Sigmoid colon (tissue), 6 donors: ENCODE measurements at regions not wholly inside any gene's neighbourhood (a gene's known extent, or its start where the extent isn't known, plus 50 kb on each side); places are given as distances from the start of the nearest gene placed in this dataset.

Source experiments
- DNase-seq: peaks from one replicate; pipeline ENCODE4 v3.0.0-alpha.2; 2019
- H3K27ac ChIP-seq, 4 donors: fragments of 200-600 bp; sonication (generic); one replicate each; pipeline ENCODE4 v1.5.1; 2016 to 2019; ENCODE audit warnings: mild to moderate bottlenecking in 1 of 4
- H3K27me3 ChIP-seq, 3 donors: fragments of 200-600 bp; sonication (generic); one replicate each; pipeline ENCODE4 v1.5.1; 2019; ENCODE audit warnings: mild to moderate bottlenecking in 1 of 3
- H3K36me3 ChIP-seq, 4 donors: fragments of 200-600 bp; sonication (generic); one replicate each; pipeline ENCODE4 v1.5.1; 2016 to 2019
- H3K4me1 ChIP-seq, 4 donors: fragments of 200-600 bp; sonication (generic); one replicate each; pipeline ENCODE4 v1.5.1; 2017 to 2019
- H3K4me3 ChIP-seq, 4 donors: fragments of 200-600 bp; sonication (generic); one replicate each; pipeline ENCODE4 v1.5.1; 2017 to 2019; ENCODE audit warnings: mild to moderate bottlenecking in 2 of 4, moderate library complexity in 1 of 4
- H3K9me3 ChIP-seq, 4 donors: fragments of 200-600 bp in 3 of 4; sonication (generic) in 3 of 4; one replicate each; pipeline versions ENCODE4 v1.5.1 to v1.6.1; 2013 to 2019
- EP300 ChIP-seq, 4 donors: sonication (generic); formaldehyde crosslinking; IDR thresholded peaks; one replicate each; pipeline ENCODE4 v1.6.1; 2017; ENCODE audit warnings: antibody characterized with exemption in 4 of 4
- POLR2A ChIP-seq, 2 donors: fragments of 450-650 bp; IDR thresholded peaks; one replicate each; pipeline ENCODE4 v1.6.1; 2016; ENCODE audit warnings: antibody characterized with exemption in 2 of 2, mild to moderate bottlenecking in 2 of 2, moderate library complexity in 2 of 2
- POLR2AphosphoS5 ChIP-seq, 4 donors: sonication (generic); formaldehyde crosslinking; IDR thresholded peaks; one replicate each; pipeline ENCODE4 v1.6.1; 2017; ENCODE audit warnings: antibody characterized with exemption in 4 of 4
- WGBS, 2 donors: extraction: QIAGEN DNeasy Blood & Tissue Kit; methylation state at CpG; one replicate each; pipeline ENCODE4 v1.1.7; 2013; 5-methylcytosine and 5-hydroxymethylcytosine counted together
- intact Hi-C: fragments of 100-400 bp; cut with DNase I; formaldehyde crosslinking; loops from one replicate; pipeline ENCODE4 v1.15.1; 2023
- TF ChIP-seq, protein P1 (sequence below), 4 experiments: fragments of 450-650 bp in 3 of 4; fragments of 200-600 bp in 1 of 4; IDR thresholded peaks; one replicate each; pipeline ENCODE4 v1.5.1; 2016 to 2019; ENCODE audit warnings: antibody characterized with exemption in 4 of 4, mild to moderate bottlenecking in 3 of 4, moderate library complexity in 2 of 4
- donor health status: healthy with polysubstance abuse.
- donor health status: healthy.

DNA sequence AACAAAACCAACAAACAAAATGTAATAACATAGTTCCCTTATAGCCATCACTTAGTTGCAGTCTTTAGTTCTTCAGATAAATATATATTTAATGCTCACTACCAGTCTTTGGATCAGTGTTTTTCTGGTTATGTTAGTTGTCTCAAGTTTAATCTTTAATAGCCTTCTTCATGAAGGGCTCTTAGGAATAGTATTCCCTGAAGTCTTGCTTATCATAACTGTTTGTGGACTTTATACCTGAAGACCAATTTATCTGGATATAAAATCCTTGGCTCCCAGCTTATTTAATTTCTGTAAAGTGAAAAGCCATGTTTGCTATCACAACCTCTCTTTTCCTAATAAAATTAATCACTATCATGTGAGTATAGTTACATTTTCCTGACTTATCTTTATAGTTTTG, 379.7 kb downstream of the ARL6IP6 start:
- DNase-seq = no peak
- intact Hi-C loops = no loop called here
- peaks cover 0 to 32% (median 21%) of the 10 kb centered on the region in 4 donors for H3K4me1 ChIP-seq
- no peaks in the 10 kb centered on the region for H3K9me3 ChIP-seq
- no peaks in the 10 kb centered on the region for H3K27me3 ChIP-seq
- H3K36me3 ChIP-seq = no peaks in the 10 kb centered on the region
- H3K4me3 ChIP-seq = no peak overlapping the region
- no peak overlapping the region for H3K27ac ChIP-seq
- no peak for TF ChIP-seq POLR2AphosphoS5 (IDR thresholded peaks at IDR 0.05)
- TF ChIP-seq POLR2A (IDR thresholded peaks at IDR 0.05) = no peak
- TF ChIP-seq, protein P1, sequence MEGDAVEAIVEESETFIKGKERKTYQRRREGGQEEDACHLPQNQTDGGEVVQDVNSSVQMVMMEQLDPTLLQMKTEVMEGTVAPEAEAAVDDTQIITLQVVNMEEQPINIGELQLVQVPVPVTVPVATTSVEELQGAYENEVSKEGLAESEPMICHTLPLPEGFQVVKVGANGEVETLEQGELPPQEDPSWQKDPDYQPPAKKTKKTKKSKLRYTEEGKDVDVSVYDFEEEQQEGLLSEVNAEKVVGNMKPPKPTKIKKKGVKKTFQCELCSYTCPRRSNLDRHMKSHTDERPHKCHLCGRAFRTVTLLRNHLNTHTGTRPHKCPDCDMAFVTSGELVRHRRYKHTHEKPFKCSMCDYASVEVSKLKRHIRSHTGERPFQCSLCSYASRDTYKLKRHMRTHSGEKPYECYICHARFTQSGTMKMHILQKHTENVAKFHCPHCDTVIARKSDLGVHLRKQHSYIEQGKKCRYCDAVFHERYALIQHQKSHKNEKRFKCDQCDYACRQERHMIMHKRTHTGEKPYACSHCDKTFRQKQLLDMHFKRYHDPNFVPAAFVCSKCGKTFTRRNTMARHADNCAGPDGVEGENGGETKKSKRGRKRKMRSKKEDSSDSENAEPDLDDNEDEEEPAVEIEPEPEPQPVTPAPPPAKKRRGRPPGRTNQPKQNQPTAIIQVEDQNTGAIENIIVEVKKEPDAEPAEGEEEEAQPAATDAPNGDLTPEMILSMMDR (IDR thresholded peaks at IDR 0.05) = no peak
- TF ChIP-seq EP300 (IDR thresholded peaks at IDR 0.05) = no peak

DNA sequence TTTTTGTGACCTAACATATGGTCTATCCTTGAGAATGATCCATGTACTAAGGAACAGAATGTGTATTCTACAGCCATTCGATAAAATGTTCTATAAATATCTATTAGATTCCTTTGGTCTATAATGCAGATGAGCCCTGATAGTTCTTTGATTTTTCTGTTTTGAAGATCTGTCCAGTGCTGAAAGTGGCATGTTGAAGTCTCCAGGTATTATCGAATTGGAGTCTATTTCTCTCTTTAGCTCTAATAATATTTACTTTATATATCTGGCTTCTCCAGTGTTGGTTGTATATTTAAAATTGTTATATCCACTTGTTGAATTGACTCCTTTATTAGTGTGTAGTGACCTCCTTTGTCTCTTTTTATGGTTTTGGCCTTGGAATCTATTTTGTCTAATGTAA, 377.9 kb downstream of the ARL6IP6 start:
- intact Hi-C loops = no loop called here
- Histone ChIP-seq H3K27me3 (no peaks in the 10 kb centered on the region), H3K9me3 (no peaks in the 10 kb centered on the region), H3K4me3 (no peak overlapping the region), H3K36me3 (no peaks in the 10 kb centered on the region), H3K27ac (no peak overlapping the region), H3K4me1 (peaks cover 0 to 14% (median 11%) of the 10 kb centered on the region in 4 donors)
- TF ChIP-seq EP300 (IDR thresholded peaks at IDR 0.05) = no peak
- TF ChIP-seq POLR2A (IDR thresholded peaks at IDR 0.05) = no peak
- 92 to 98% methylated on average over 2 of the region's 2 CpGs for WGBS, 2 donors
- no peak for DNase-seq

DNA sequence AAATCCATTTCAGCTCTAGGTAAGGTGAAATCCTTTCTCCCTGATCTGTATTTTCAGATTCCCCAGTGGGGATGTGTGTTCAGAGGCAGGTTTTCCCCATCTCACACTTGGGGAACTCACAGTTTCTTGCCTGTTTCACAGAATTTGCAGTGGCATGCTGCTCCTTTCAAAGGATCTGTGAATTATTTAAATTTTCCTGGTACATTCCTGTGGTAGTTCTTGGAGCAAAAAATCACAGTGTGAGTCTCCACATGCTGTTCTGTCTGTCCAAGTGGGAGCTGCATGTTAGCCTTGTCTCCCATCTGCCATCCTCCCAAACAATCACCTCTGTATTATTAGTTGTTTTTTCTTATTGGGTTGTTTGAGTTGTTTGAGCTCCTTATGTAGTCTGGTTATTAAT, 372.9 kb downstream of the ARL6IP6 start:
- TF ChIP-seq EP300 (IDR thresholded peaks at IDR 0.05) (no peak), POLR2AphosphoS5 (IDR thresholded peaks at IDR 0.05) (no peak), POLR2A (IDR thresholded peaks at IDR 0.05) (no peak)
- TF ChIP-seq, protein P1 (IDR thresholded peaks at IDR 0.05) = no peak
- Histone ChIP-seq H3K9me3 (no peaks in the 10 kb centered on the region), H3K27ac (no peak overlapping the region), H3K27me3 (no peaks in the 10 kb centered on the region), H3K36me3 (no peaks in the 10 kb centered on the region), H3K4me3 (no peak overlapping the region), H3K4me1 (no peaks in the 10 kb centered on the region)
- intact Hi-C loops = no loop called here
- DNase-seq = no peak

DNA sequence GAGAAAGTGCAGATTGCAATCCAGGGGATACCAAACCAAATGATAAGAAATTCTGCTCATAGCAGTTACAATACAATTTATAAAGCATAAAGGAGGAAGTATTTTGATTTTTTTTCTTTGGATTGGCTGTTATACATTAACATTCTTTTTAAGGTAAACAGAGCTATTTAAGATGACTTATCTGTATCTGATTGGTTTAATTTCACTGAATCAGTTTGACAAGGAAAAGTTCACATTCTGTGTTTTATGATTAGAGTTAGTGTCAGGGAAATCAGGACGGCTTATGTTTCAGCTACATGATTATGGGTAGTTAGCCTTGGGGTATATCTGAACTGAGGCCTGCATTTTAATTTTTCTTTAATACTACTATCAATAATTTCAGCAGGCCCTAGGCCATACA, 360.9 kb downstream of the ARL6IP6 start:
- Histone ChIP-seq H3K36me3 (no peaks in the 10 kb centered on the region), H3K27ac (no peak overlapping the region), H3K9me3 (no peaks in the 10 kb centered on the region), H3K4me3 (no peak overlapping the region), H3K4me1 (no peaks in the 10 kb centered on the region), H3K27me3 (no peaks in the 10 kb centered on the region)
- DNase-seq = no peak
- 0 to 85% methylated on average over 1 of the region's 1 CpG for WGBS, 2 donors
- intact Hi-C loops = no loop called here
- no peak for TF ChIP-seq EP300 (IDR thresholded peaks at IDR 0.05)
- TF ChIP-seq POLR2A (IDR thresholded peaks at IDR 0.05) = no peak
- TF ChIP-seq, protein P1 (IDR thresholded peaks at IDR 0.05) = no peak
- TF ChIP-seq POLR2AphosphoS5 (IDR thresholded peaks at IDR 0.05) = no peak

DNA sequence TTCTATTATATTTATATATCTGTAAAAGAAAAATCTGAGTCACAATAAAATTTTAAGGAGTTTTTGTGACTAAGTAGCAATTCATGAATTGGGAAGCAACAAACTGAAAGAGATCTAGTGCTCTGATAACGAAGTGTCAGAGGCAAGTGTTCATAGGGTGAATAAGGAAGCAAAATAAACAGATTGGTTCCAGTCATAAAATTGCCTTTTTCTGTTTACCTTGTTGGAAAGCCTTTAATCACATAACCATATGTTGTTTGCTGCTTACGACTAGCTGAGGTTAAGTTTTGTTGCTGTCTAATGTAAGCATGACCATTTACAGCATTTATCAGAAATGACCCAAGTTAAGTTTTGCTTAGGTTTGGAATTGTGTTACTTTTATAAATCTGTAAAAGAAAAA, 358.9 kb downstream of the ARL6IP6 start:
- H3K27me3 ChIP-seq = no peaks in the 10 kb centered on the region
- no peak for DNase-seq
- TF ChIP-seq, protein P1 (IDR thresholded peaks at IDR 0.05) = no peak
- no peak for TF ChIP-seq POLR2AphosphoS5 (IDR thresholded peaks at IDR 0.05)
- no peak for TF ChIP-seq EP300 (IDR thresholded peaks at IDR 0.05)
- no peak for TF ChIP-seq POLR2A (IDR thresholded peaks at IDR 0.05)
- no peaks in the 10 kb centered on the region for H3K36me3 ChIP-seq
- WGBS, 2 donors = 4 to 26% methylated on average over 2 of the region's 2 CpGs
- H3K4me1 ChIP-seq = peaks cover 0 to 2% (median 0%) of the 10 kb centered on the region in 4 donors
- H3K4me3 ChIP-seq = no peak overlapping the region
- no peaks in the 10 kb centered on the region for H3K9me3 ChIP-seq
- H3K27ac ChIP-seq = no peak overlapping the region
- intact Hi-C loops = no loop called here
